ENCODE measurements at regions not wholly inside any gene's neighbourhood (a gene's known extent, or its start where the extent isn't known, plus 50 kb on each side); places are given as distances from the start of the nearest gene placed in this dataset.

- no peak for TF ChIP-seq CTCF (IDR thresholded peaks at IDR 0.05)
- TF ChIP-seq POLR2AphosphoS5 (IDR thresholded peaks at IDR 0.05; ENCODE audit: insufficient read depth in 1 of 2, low read depth in 1 of 2), result no peak
- TF ChIP-seq POLR2A (IDR thresholded peaks at IDR 0.05), result no peak
Measured at GRCh38 chr11:11072067-11072466, 214.2 kb upstream of the ZBED5 start.

All from vagina (tissue), 2 donors.